ENCODE measurements at regions not wholly inside any gene's neighbourhood (a gene's known extent, or its start where the extent isn't known, plus 50 kb on each side); places are given as distances from the start of the nearest gene placed in this dataset.
A peak's percentile ranks its signal among the peaks of the same experiment; 100 is the strongest.

- FAIRE-seq = no peak
Observed at GRCh38 chr13:78845656-78846365, 186.9 kb upstream of the OBI1 start.

GRCh38 chr13:78844106-78844505 lies 185.2 kb upstream of the OBI1 start:
- no peak for FAIRE-seq

- FAIRE-seq = no peak
Observed at GRCh38 chr13:78841358-78841963, 182.5 kb upstream of the OBI1 start.

DNA sequence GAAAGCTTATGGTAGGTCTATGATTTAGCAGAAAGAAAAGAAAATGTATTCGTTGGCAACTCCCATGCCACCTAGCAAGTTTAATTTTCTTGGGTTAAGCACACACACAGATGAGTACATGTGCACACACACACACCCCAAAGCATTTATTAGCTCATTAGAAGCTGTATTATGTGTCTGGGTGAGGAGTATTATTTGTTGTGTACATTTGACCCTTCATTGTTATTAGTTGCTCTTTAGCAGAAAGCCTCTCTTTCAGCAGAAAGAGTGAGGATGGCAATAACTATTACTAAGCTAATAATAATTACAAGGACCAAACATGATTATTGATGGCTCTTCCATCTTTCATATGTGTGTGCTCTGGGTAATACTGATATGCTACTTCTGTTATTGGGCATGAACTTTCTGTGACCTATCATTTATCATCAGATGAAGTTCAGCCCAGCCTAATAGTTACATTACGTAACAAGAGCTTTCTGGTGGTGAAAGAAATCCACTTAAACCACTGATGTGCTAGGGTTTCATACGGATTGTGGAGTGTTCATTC lies 177.4 kb upstream of the OBI1 start:
- no peak for FAIRE-seq

- FAIRE-seq = no peak
Observed at GRCh38 chr13:78832461-78832860, 173.5 kb upstream of the OBI1 start.

GRCh38 chr13:78830508-78830907 lies 171.6 kb upstream of the OBI1 start:
- no peak for FAIRE-seq

DNA sequence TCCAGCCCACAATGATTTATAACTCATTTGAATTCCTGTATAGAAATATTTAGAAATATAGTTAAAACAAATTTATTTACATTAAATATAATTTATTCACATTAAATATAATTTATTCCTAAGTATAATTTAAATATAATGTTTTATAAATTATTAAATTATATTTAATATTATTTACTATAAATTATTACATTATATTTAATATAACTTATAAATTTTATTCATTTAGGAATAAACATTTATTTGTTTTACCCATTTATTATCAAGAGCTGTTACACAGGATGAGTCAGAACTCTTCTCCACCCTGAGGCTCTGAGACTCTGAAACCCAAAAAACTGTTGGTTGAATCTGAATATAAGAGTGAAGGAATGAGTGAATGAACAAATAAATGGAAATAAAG lies 170.9 kb upstream of the OBI1 start:
- no peak for FAIRE-seq

GRCh38 chr13:78827471-78827870 lies 168.5 kb upstream of the OBI1 start:
- FAIRE-seq = no peak

DNA sequence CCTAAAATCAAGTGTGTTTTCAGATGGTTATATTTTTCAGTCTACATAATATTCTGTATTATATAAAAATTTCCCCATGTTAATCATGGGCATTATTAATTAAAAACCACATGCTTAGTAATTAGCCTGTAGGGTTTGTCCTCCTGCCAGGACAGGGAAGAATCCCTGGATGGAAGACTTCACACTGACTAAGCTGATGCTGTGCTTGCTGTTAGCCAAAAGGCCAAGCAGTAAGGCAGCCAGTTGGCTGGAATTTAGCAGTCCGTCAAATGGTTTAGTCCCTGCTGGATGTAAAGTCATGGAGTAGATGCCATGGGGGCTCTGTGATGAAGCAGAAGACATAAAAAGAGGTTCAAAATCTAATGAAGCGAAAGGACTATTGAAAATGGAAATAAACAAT lies 168.0 kb upstream of the OBI1 start:
- no peak for FAIRE-seq

DNA sequence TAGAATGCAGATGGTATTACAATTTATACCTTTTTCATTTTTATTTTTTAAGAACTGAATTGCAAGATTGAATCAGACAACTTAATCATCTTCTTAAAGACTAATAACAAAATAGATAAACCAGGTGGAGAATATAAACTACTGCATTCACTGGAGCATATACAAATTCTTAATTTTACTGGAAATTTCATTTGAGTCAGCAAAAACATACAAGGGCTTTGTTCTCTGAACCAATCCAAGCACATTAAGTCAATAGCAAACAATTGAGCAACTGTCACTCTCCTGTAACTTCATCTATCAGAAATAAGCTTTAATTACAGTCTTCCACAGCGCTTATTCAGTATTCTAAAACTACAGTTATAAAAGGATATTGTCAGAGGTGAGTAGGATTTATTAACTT lies 167.4 kb upstream of the OBI1 start:
- FAIRE-seq = peak; percentile 5

GRCh38 chr13:78820541-78820940 lies 161.6 kb upstream of the OBI1 start:
- FAIRE-seq = no peak

GRCh38 chr13:78816592-78816991 lies 157.6 kb upstream of the OBI1 start:
- no peak for FAIRE-seq

DNA sequence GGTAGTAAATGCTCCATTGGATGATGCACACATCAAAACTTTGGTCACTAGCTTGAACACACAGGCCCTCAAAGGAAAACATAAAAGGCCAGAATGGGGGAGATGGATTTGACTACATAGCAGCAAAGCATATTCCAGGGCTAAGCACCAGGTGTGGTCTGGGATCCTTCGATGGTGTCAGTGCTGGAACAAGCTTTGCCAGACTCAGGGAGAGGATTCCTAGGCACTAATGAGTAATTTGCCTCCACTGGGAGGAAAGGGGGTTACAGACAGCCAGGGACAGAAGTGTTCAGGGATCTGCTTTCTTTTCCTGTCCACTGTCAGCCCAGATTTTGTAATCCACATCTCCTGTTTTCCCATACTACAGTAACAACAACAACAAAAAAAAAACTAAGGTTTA lies 157.2 kb upstream of the OBI1 start:
- no peak for FAIRE-seq

GRCh38 chr13:78806457-78806856 lies 147.5 kb upstream of the OBI1 start:
- FAIRE-seq = no peak

DNA sequence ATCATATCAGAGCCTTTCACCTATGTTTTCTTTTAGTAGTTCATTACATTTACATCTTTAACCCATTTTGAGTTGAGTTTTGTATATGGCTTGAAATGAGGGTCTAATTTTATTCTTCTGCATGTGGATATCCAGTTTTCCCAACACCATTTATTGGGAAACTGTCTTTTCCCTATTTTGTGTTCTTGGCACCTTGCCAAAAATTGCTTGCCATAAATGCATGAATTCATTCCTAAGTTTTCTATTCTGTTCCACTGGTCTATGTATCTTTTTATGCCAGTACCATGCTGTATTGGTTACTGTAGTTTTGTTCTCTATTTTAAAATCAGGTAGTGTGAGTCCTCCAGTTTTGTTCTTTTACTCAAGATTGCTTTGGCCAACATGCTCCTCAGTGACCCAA lies 144.0 kb upstream of the OBI1 start:
- FAIRE-seq = no peak

- FAIRE-seq = no peak
Observed at GRCh38 chr13:78787190-78787589, 128.2 kb upstream of the OBI1 start.

GRCh38 chr13:78786459-78786858 lies 127.5 kb upstream of the OBI1 start:
- no peak for FAIRE-seq

DNA sequence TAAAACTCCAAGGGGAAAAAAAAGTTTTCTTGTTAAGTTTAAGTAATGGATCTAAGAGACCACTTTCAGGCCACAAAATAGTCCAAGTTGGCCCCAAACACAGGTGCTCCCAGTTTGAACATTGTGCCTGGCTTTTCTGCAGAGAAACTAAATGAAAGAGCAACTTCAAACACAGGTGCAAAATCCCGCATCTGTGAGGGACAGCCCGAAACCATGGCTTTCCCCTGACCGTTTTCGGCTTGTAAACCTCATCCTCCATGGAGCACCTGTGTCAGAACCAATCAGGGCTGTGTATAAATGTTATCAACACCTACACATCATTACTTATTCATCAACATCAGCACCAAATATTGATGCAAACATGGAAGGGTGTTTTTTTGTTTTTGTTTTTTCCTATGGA lies 126.8 kb upstream of the OBI1 start:
- no peak for FAIRE-seq

DNA sequence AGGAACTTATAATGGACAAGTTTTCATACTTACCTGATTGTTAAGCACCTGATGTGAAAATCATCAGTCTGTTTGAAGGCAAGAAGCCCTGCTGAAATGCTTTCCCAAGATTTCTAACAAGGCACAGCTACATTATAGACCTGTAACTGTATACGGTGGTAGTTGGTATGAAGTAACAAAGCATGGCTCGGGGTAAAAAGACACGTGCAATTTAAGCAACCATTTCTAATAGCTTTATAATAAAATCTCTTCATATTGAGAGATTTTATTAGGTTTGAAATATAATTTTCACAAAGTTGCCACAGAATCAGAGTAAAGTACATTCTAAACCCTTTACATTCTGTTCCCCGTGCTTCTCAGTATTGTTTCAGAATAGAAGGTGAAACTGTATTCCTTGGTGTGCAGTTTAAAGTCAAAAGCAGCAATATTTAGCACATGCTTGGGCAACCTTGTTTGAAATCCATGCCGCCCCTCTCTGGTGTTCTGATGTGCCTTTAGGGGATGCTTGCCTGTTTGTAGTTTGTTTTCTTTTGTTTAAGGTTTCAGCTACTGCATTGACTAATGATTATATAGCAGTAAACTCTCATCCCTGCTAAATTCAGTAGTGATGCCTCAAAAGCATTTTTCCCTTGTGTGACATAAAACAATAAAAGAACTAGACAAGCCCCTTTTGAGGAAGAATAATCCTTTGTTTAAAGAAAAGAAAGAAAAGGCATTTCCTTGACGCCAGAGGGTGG lies 125.2 kb upstream of the OBI1 start:
- FAIRE-seq = no peak

GRCh38 chr13:78780708-78781107 lies 121.8 kb upstream of the OBI1 start:
- FAIRE-seq = no peak

DNA sequence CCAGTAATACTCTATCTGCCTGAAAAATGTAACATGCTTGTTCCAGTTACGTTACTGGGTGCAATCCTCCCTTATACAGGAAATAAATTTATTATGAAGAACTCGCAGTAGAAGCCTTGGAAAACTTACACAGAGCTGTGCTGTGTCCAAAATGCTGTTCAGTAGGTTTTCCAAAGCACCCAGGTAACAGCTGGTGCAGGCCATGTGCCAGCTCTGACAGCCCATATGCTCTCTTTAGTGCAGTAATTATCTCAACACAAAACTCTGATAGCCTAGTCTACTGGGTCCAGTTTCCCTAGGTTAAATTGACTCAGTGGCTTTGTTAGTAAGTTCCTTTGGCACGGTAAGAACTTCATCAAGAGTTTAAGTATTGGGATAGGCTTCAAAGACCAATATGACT lies 120.7 kb upstream of the OBI1 start:
- FAIRE-seq = no peak

DNA sequence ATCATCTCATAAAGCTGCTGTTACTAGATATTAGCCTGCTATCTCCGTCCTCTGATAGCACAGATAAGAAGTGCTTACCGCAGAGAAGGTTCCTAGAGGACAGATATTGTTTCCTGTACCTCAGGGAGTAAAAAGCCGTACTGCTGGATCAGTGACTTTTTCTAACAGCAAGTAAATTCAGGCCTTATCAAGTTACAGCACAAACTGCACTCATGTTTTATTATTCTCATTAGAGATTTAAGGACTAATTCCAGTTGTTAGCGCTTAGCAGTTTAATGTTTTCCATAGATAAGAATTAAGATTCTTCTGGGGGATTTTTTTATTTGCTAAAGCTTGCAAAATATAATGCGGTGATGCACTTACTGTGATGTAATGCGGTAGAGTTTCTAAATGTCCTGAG lies 119.0 kb upstream of the OBI1 start:
- FAIRE-seq = no peak

DNA sequence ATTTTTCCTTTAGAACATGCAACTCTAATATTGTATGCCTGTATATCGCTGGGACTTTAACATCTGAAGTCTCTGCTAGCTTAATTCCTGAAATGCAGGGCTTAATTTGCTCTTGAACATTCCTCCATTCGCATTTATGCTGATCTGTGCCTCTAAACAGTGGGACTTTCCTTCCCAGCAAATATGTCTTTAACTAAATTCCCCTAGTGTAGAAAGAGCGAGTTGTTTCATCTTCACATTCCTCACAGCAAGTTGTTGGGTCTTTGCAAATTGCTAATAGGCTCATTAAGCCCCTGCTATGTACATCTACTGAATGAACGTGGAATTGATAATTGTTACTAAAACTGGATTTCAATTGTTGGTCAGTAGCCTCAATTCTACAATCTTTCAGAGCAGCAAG lies 118.4 kb upstream of the OBI1 start:
- no peak for FAIRE-seq

DNA sequence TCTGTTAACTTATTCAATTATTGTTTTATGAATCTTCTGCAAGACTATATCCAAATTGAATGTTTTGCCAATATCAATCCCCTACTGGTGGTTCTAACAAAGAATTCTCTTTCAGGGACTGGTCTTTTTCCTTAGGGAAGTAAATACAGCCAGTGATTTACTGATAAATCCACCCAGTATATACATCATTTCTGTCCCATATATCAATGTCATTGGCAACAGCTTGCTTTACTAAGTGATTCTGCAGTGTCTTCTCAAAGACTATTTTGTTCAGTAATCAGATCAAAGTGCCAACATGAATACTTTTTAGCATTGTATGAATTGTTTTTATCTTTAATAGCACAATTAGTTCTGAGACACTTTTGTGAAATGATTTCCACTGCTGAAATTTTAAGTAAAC lies 114.0 kb upstream of the OBI1 start:
- FAIRE-seq = no peak

Measured in islet of Langerhans (tissue), 1 donor.